GM20000 (cell line): ENCODE measurements at regions not wholly inside any gene's neighbourhood (a gene's known extent, or its start where the extent isn't known, plus 50 kb on each side); places are given as distances from the start of the nearest gene placed in this dataset.

Source experiments
- DNase-seq: peaks from one replicate; pipeline ENCODE4 v3.0.0; 2012; ENCODE audit warnings: low spot score
- TF ChIP-seq, protein P1 (sequence below): IDR thresholded peaks from 2 replicates; pipeline ENCODE4 v1.5.1; 2012; ENCODE audit warnings: mild to moderate bottlenecking, control low read depth; ENCODE audit errors: extremely low read depth, missing control alignments

DNA sequence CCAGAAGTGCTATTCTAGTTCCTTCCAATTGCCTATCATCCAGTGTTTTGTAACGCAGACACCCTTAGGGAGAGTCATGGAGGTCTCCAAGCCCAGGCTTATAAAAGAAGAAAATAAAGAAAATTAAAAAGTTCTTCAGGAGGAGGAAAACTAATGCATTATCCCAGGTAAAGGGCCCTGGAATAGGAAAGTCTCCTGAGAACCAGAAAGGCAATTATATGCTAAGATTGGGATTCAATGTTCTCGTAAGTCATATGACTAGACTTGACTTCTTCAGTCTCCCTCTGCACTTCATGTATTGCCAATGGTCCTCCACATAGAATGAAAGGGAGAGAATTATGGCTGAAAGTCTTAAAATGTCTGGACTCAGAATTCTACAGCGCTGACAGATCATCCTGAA lies 154.4 kb upstream of the STK32A start:
- TF ChIP-seq, protein P1, sequence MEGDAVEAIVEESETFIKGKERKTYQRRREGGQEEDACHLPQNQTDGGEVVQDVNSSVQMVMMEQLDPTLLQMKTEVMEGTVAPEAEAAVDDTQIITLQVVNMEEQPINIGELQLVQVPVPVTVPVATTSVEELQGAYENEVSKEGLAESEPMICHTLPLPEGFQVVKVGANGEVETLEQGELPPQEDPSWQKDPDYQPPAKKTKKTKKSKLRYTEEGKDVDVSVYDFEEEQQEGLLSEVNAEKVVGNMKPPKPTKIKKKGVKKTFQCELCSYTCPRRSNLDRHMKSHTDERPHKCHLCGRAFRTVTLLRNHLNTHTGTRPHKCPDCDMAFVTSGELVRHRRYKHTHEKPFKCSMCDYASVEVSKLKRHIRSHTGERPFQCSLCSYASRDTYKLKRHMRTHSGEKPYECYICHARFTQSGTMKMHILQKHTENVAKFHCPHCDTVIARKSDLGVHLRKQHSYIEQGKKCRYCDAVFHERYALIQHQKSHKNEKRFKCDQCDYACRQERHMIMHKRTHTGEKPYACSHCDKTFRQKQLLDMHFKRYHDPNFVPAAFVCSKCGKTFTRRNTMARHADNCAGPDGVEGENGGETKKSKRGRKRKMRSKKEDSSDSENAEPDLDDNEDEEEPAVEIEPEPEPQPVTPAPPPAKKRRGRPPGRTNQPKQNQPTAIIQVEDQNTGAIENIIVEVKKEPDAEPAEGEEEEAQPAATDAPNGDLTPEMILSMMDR = no peak
- no peak for DNase-seq

DNA sequence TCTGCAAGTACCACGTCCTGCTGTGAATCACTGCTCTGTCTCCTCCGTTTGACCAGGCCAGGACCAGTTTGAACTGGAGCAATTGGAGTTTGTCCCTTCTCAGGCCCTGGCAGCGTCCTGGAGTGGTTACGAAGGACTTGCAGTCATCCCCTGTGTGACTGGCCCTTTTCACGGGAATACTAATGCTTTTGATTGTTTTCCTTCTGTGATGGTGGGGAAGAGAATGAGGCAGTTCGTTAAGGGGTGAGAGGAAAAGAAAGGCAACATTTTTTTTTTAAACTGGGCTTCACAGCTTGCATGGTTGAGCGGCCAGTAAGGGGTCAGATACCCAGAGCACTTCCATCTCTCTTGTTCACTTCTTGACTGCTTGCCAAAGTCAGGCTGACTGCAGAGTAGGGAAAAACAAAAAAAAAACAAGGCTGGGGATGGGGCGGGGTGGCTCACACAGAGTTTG lies 153.5 kb upstream of the STK32A start:
- TF ChIP-seq, protein P1 = no peak
- DNase-seq = no peak

DNA sequence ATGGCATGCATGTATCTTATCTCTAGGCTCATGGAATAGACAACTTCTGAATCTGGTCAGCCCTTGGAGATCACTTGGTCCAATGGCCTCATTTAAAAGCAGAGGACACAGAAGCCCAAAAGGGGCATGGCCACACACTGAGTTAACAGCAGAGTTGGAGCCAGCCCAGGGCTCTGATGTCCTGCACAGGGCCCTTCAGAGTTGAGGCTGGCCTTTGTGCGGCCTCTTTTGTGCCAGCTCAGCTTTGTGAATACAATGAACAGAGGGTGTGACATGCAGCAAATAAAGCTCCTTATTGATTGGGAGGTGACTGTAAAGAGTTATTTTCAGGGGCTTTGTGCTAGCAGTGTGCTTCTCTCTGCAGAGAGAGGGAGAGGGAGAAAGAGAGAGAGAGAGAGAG lies 150.1 kb upstream of the STK32A start:
- TF ChIP-seq, protein P1 = no peak
- DNase-seq = no peak

DNA sequence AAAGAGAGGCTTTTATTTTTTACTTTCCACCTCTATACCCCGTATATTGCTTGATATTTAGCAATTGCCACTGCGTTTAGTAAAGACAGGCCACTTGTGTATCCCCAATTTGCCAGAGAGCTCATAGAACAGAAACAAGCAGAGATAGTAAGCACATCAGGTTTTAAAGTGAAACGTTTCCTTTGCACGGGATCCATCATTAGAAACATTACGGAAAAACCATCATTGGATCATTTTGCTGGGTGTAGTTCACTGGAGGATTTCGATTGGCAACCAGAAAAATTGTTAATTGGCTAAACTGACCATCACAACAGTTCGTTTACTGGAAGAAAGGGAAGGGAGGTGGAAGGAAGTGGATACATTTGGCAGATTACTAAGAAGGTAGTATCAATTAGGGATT lies 149.4 kb upstream of the STK32A start:
- no peak for DNase-seq
- TF ChIP-seq, protein P1 = no peak

DNA sequence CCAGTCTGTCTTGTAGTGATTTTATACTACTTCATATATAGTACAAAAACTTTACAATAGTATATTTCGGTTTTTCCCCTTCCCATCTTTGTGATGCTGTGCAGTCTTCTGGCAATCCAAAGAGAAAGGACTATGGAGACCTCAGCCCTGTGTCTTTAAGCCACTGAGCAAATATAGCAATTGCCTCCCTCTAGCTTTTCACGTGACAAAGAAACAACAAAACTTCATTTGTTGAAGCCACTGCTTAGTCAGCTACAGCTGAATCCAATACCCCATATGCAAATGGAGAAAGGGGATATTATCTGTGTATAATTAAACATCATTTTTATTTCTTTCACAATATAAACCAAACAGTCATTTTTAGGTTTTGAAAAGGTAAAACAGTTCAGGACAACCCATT lies 142.8 kb upstream of the STK32A start:
- TF ChIP-seq, protein P1 = no peak
- DNase-seq = no peak

DNA sequence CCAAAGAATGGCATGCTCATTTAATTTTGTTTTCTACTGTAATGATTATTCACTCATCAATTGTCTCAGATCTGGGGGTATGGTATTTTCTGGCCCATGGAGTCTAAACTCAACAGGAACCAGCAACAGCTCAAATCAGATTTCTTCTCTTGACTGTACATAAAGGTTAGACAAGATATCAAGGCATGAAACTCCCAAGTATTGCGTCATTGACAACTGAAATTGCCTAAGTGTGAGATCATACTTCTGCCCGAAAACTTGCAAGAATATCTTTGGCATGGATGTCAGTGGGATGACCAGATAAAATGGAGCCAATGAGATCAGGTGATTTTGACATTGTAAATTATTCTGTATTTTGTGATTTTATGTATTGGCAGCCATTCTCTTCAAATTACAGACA lies 141.7 kb upstream of the STK32A start:
- no peak for DNase-seq
- TF ChIP-seq, protein P1 = no peak

DNA sequence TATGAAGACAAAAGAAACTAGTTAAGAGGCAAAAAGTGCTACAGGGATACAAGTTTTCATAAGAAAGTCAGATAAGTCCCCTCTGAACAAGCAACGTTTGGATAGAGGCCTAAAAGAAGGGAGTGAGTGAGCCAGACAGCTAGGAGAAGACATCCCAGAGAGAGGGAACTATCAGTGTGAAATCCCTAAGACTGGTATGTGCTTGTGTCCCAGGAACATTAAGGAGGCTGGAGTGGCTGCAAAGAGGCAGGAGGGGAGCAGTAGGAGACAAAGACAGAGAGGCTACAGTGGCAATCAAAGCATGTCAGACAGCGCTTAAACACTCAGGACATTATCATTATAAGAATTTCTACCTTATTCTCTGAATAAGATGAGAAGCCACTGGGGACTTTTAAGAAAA lies 139.1 kb upstream of the STK32A start:
- TF ChIP-seq, protein P1 = no peak
- DNase-seq = no peak
